OCI-M2 (cell line): ENCODE measurements at regions not wholly inside any gene's neighbourhood (a gene's known extent, or its start where the extent isn't known, plus 50 kb on each side); places are given as distances from the start of the nearest gene placed in this dataset.

Source experiments
- DNase-seq: peaks from one replicate; lab custom pipeline; 2025; ENCODE audit not compliant: unreplicated experiment; lab: John Stamatoyannopoulos, UW

GRCh38 chr2:7452110-7452876 is 535.1 kb downstream of the RNF144A start:
- no peak for DNase-seq

- no peak for DNase-seq
Observed at GRCh38 chr2:7454592-7454991, 537.4 kb downstream of the RNF144A start.

DNA sequence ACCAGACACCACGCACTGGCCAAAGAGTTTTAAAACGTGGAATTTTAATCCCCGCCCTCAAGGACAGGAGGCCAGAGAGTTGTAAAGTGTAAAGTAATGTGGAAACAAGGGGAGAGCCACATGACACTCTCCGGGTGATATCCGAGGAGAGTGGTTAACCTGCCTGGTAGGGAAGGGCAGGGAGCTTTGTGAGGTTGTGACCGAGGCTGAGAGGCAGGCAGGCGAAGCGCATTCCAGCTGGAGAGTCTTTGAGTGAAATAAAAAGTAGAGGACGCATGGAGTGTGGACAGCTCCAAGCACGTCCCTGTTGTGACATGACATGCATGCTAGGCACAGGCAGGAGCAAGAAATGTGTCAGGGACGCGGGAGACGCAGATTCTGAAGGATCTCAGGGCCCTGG is 539.5 kb downstream of the RNF144A start:
- DNase-seq = no peak

DNA sequence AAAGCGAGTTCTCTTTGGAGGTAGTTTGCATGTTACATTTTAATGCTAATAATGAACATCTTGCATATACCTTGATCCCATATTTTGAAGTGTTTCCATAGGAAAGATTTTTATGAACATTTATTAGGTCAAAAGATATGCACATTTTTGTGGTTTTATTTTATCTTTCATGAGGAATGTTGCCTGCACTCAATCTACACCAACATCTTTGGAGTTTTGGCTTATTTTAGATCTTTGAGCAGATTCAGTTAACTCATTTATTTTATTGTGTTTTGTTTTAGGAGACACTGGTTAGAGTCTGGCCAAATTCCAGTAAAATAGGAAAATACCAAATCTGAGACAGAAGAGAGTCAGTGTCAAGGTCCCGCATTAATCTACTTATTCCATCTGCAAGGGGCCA is 540.9 kb downstream of the RNF144A start:
- no peak for DNase-seq

DNA sequence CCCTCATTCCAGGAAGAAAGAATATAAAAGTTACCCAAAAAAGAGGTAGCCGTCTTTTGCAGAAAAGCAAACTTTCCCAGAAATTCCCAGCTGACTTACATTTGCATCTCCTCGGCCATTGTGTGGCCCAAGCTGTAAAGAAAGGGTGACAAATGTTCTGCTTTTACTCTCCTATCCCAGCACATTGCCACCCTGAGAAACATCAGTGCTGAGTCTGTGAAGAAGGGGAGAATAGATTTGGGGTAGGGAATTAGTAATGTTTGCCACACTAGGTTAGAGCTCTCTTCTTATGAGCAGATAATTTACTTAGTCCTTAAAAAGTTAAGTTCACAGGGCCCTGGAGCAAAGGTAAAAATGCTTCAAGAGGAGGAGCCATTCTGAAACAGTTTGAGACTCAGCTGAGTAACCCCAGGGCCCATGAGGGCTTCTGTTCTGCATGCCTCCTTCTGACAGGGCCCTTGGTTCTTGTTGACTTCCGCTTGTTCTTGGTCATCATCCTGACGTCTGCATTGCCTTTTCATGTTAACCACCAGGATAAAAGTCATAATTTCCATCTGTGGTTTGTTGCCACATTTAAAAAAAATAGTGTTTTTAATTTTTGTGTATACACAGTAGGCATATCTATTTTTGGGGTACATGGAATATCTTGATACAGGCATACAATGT is 550.7 kb downstream of the RNF144A start:
- no peak for DNase-seq

DNA sequence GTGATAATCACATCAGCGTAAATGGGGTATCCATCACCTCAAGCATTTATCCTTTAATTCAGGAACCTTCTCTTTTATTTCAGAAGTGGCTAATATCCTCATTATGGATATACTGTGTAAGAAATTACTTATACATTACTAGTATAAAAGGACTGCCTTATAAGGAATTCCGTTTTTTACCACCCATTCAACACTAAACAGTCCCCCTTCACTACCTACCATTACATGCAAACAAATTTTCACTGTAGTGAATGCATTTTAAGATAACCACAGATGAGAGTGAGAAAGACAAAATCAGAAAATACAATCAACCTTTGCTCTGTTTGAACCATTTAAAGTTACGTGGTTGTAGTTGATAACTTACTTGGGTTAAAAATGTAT is 551.2 kb downstream of the RNF144A start:
- no peak for DNase-seq

DNA sequence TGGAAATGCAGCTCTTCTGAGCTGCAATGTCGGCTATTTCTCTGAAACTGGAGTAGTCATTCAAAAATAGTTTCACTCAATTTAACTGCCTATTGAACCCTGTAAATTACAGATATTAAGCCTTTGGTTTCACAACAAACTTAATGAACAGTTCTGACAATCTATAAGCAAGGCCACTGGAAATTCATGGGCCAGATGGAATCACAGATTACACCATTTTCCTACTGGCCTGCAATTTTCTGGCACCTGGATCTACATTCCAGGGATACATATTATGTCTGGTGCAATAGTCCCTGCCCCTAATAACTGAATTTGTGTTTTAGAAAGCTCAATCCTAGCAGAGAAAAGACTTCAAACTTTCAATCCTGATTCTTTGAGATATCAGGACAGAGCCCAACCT is 551.7 kb downstream of the RNF144A start:
- DNase-seq = no peak

DNA sequence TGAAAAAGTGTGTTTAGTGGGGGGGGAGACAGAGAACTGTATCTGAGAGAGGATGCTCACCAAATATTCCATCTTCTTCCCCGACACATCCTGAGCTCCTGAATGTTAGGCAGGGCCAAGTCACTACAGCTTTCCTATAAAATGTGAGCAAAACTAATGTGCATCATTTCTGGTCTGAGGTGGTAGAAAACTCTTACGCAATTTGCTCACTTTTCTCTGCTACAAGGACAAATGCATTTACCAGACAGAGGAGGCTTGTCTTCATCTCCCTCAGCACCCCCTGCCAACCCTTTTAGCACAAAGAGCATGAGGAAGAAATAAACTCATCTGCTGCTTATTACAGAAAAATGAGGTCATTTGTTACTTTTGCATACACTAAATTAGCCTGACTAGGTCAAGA is 554.0 kb downstream of the RNF144A start:
- DNase-seq = no peak

DNA sequence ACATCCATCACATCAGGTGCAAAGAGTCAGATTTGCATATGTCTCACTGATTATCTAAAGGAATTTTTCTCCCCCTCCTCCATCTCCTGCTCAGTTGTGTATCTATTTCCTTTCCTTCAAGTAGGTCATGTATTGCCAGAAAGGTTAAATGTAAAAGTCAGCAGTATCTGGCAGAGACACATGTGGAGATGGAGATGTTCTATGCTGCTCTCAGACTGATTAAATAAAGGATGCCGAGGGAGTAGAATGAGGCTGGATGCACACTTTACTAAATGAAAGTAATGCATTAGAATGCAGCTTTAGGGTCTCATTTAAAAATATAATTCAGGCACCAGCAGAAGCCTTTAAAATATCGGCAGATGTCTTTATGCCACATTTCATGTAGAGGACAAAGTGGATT is 555.3 kb downstream of the RNF144A start:
- no peak for DNase-seq

DNA sequence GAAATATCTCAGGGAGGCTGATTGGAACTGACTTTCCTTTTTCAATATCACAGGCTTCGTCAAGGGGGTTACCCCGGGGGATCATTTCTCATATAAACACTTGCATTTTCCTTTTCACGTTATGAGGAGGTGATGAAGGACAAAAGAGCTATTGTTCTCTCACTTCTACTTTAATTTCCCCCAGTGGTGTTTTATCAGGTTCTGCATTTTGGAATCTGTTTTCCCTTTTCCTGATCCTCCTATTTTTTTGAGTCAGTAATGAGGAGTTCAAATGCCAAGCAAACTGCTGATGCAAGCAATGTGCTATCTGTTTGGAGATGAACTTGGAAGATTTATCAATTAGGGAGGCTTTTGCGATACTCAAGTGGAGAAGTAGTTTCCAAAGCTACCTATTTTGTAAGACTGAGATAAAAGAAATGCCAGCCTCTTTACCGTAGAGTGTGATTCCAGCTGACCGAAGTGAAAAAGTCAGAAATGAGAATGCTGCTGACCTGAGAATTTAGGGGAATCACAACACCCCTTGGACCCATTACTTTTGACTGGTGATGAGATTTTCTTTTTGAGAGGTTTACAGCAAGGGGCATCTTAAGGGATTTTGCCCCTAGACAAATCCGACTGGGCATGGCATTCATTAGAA is 556.0 kb downstream of the RNF144A start:
- no peak for DNase-seq

DNA sequence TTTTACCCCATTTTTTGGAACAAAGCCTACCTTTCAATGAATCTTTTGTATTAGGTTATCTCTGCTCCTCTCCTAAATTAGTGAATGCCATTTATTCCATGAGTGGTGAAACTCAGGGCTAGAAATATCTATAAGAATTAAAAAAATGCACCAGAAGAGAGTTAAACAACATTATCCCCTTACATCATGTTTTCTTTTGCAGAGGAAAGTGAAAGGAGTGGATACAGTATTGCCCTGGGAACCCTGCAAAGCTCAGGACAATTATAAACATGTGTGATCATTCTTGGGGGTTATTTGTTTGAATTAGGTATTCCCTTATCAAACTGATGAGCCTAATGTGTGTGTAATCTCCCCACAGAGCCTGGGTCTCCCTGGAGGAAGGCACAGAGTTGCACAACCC is 559.2 kb downstream of the RNF144A start:
- DNase-seq = no peak

DNA sequence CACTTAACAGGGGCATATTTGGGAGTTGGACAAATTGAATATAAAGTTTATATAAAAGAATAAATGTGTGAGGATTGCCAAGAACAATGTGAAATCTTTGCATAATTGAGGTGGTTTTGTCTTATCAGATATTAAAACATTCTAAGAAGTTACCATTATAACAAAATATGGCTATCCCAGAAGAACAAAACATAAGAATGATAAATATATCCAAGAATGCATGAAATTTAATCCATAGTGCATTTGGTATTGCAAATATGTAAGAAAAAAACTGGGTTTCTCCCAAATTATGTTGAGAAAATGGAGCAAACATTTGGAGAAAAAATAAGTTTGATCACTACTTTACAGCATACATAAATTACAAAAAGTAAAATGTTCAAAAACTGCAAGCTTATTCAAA is 562.4 kb downstream of the RNF144A start:
- no peak for DNase-seq

DNA sequence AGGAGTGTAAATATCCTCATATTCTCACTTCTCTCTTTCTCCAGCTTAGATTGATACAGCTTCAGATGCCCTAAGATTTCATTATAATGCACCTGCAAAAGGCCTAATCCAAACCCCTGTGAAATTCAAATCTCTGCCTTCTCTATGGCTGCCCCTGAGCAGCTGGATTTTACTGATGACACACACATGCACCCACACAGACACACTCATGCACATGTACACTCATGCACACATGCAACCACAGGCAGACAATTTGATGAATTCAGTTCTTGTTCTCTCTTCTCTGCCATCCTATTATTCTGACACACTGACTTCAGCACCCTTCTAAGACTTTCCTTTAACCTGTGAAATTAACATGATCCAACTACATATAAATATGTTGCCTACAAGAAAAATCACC is 563.2 kb downstream of the RNF144A start:
- DNase-seq = no peak

GRCh38 chr2:7490672-7491071 is 573.5 kb downstream of the RNF144A start:
- DNase-seq = no peak

- DNase-seq = no peak
Observed at GRCh38 chr2:7492719-7493118, 575.5 kb downstream of the RNF144A start.

DNA sequence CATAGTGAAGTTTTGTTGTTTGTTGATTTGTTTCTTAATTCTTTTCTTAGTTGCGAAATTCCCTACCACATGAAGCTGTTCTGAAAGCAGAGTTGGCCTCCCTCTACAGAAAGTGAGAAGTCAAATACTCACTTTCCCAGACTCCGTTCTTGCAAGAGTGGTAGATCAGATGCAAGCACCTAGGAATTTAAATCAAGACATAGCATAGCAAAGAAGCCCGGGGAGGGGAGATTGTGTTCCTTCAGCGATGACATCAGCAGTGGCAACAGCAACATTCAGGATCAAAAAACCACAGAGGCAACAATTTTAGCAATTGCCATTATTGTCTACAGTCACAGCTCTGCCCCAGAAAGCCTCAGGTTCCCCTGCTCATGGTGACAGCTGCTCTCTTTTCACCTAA is 580.0 kb downstream of the RNF144A start:
- no peak for DNase-seq

DNA sequence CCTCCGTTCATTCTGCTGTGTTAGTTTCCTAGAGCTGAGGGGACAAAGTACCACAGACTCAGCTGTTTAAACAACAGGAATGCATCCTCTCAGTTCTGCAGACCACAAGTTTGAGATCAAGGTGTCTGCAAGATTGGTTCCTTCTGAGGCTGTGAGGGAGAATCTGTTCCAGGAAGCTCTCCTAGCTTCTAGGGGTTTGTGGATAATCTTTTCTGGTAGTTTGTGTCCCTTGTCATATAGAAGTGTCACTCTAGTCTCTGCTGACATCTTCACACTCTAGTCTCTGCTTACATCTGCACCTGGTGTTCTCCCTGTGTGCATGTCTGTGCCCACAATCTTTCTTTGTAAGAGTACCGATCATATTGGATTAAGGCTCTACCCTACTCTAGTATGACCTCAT is 581.8 kb downstream of the RNF144A start:
- DNase-seq = no peak

- no peak for DNase-seq
Observed at GRCh38 chr2:7502336-7502735, 585.1 kb downstream of the RNF144A start.

DNA sequence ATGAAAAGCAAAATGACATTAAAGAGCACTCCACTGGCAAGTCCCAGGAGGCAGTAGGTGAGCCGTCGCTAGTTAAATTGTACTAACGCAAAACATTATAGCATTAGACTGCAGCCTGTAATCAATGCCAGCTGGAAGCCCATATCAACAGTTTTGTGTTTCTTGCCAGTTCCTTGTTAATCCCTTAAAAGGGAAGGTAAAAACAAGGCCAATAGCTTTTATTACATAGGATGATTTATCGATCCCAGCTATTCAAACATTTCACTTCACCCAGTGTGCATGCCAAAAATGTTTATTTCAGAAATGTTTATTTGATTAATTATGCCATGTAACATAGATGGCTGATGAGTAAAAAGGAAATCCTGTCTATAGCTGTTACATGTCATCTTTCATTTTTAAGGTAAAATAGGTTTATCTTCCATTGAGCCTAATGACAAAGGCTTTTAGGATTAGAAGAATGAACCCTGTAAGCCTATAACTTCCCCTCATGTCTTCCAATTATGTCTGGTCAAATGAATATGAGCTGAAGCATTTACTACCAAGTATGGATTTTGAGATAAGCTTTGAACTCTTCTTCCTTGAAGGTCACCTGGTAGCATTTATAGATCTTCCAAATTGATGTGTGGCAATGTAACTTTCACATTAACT is 591.2 kb downstream of the RNF144A start:
- DNase-seq = no peak

- DNase-seq = no peak
Observed at GRCh38 chr2:7510353-7510752, 593.1 kb downstream of the RNF144A start.

- no peak for DNase-seq
Observed at GRCh38 chr2:7513834-7514233, 596.6 kb downstream of the RNF144A start.

DNA sequence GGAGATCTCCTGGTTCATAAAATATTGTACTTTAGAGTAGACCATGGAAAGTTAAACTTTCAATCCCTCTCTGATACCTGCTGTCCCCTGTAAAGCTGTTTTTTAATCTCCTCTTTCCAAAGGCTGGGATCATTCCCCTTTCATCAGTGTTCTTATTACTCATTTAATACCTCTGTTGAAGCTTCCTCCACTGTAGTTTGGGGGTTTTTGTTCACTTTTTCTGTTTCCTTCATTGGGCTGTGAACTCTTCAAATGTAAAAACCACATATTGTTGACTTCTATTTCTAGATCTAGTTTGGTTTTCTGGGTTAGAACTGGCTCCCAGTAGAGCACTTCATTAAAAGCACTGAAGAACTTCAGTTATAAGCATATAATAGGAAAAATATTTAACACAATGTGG is 598.1 kb downstream of the RNF144A start:
- DNase-seq = no peak
